ENCODE measurements at regions not wholly inside any gene's neighbourhood (a gene's known extent, or its start where the extent isn't known, plus 50 kb on each side); places are given as distances from the start of the nearest gene placed in this dataset.

- DNase-seq, result no peak
- Mint-ChIP-seq H3K27ac (no peak overlapping the region), H3K4me1 (no peaks in the 10 kb centered on the region), H3K4me3 (no peak overlapping the region), H3K27me3 (no peaks in the 10 kb centered on the region), H3K36me3 (no peaks in the 10 kb centered on the region), H3K9me3 (no peaks in the 10 kb centered on the region)
- CTCF ChIA-PET, result no interaction called here
Observed at GRCh38 chr14:51333901-51334521, 94.0 kb downstream of the TMX1 start.

DNA sequence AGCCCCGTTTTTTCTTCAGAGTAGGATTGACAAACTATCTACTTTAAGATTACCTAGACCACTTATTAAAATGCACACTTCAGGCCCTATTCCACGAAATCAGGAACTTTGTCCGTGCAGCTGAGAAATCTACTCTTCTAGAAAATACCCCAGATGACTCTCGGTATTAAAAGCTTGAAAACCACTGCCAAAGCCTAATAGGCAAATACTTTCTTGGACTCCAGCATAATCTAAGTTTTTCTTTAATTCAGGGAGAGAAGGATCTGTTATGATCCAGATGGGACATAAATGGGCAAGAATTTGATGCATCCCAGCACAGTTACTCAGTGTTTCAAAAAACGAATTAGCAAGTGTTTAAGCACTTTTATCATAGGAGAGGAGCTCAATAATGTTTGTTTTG, 94.5 kb downstream of the TMX1 start:
- H3K9me3 Mint-ChIP-seq, result no peaks in the 10 kb centered on the region
- no peaks in the 10 kb centered on the region for H3K36me3 Mint-ChIP-seq
- no peaks in the 10 kb centered on the region for H3K4me1 Mint-ChIP-seq
- CTCF ChIA-PET, result no interaction called here
- no peaks in the 10 kb centered on the region for H3K27me3 Mint-ChIP-seq
- no peak overlapping the region for H3K27ac Mint-ChIP-seq
- H3K4me3 Mint-ChIP-seq, result no peak overlapping the region
- no peak for DNase-seq

- Mint-ChIP-seq H3K4me3 (no peak overlapping the region), H3K27me3 (no peaks in the 10 kb centered on the region), H3K9me3 (no peaks in the 10 kb centered on the region), H3K36me3 (no peaks in the 10 kb centered on the region), H3K4me1 (no peaks in the 10 kb centered on the region), H3K27ac (no peak overlapping the region)
- CTCF ChIA-PET, result no interaction called here
- DNase-seq, result no peak
Observed at GRCh38 chr14:51335531-51335930, 95.5 kb downstream of the TMX1 start.

GRCh38 chr14:51335961-51336723, 96.1 kb downstream of the TMX1 start:
- no peaks in the 10 kb centered on the region for H3K36me3 Mint-ChIP-seq
- H3K9me3 Mint-ChIP-seq, result no peaks in the 10 kb centered on the region
- no peaks in the 10 kb centered on the region for H3K27me3 Mint-ChIP-seq
- no peaks in the 10 kb centered on the region for H3K4me1 Mint-ChIP-seq
- CTCF ChIA-PET, result no interaction called here
- no peak overlapping the region for H3K4me3 Mint-ChIP-seq
- no peak overlapping the region for H3K27ac Mint-ChIP-seq
- DNase-seq, result no peak

- no peaks in the 10 kb centered on the region for H3K4me1 Mint-ChIP-seq
Observed at GRCh38 chr14:51336734-51337133, 96.7 kb downstream of the TMX1 start.

DNA sequence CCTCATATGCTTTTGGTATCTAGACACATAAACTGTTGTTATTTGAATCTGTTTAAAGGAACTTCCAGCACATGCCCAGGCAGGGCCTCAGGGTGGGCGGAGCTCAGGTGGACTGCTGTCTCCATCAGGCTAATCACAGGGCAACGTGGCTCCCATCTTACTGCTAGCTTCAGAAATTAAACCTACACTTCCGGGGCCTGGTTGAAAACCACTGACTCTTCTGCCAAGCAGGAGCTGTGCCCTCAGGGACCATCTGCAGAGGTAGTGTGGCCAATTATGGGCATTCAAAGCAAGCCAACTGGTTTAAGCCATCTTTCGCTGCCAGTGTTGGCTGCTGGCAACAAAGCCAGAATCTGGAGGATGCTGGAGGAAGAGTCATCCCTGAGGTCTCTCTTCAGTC, 97.5 kb downstream of the TMX1 start:
- Mint-ChIP-seq H3K4me1 (no peaks in the 10 kb centered on the region), H3K4me3 (no peak overlapping the region), H3K27ac (no peak overlapping the region), H3K9me3 (no peaks in the 10 kb centered on the region), H3K36me3 (no peaks in the 10 kb centered on the region), H3K27me3 (no peaks in the 10 kb centered on the region)
- DNase-seq, result no peak
- CTCF ChIA-PET, result no interaction called here

More at GRCh38 chr14:51336734-51337133, 96.7 kb downstream of the TMX1 start:
- no peaks in the 10 kb centered on the region for H3K36me3 Mint-ChIP-seq
- H3K9me3 Mint-ChIP-seq, result no peaks in the 10 kb centered on the region
- H3K27ac Mint-ChIP-seq, result no peak overlapping the region
- DNase-seq, result no peak
- CTCF ChIA-PET, result no interaction called here
- no peaks in the 10 kb centered on the region for H3K27me3 Mint-ChIP-seq
- H3K4me3 Mint-ChIP-seq, result no peak overlapping the region

GRCh38 chr14:51341338-51341737, 101.3 kb downstream of the TMX1 start:
- no peak overlapping the region for H3K4me3 Mint-ChIP-seq
- H3K9me3 Mint-ChIP-seq, result peaks cover 5% of the 10 kb centered on the region
- no peaks in the 10 kb centered on the region for H3K27me3 Mint-ChIP-seq
- CTCF ChIA-PET, result no interaction called here
- H3K27ac Mint-ChIP-seq, result no peak overlapping the region
- H3K4me1 Mint-ChIP-seq, result no peaks in the 10 kb centered on the region
- no peaks in the 10 kb centered on the region for H3K36me3 Mint-ChIP-seq
- DNase-seq, result no peak

DNA sequence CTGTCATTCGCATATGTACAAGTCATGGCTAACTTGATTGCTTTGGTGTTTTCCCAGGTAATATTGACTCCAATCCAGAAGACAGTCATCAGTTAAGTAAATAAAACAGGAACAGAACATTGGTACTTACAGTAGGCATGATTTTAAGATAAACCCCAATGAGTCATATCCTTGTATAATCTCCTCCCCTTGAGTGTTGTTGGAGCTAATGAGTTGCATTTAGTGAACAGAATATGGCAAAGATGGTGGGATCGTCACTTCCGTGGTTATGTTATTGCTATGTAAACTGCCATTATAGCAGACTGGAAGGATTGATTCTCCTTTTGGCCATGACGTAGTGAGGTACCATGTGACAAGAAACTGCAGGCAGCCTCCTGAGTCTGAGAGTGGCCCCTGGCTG, 102.2 kb downstream of the TMX1 start:
- no peak for DNase-seq
- CTCF ChIA-PET, result no interaction called here
- Mint-ChIP-seq H3K4me1 (no peaks in the 10 kb centered on the region), H3K27me3 (no peaks in the 10 kb centered on the region), H3K9me3 (peaks cover 5% of the 10 kb centered on the region), H3K27ac (no peak overlapping the region), H3K36me3 (no peaks in the 10 kb centered on the region), H3K4me3 (no peak overlapping the region)

GRCh38 chr14:51351997-51352396, 112.0 kb downstream of the TMX1 start:
- Mint-ChIP-seq H3K27ac (no peak overlapping the region), H3K4me1 (no peaks in the 10 kb centered on the region)
- CTCF ChIA-PET, result no interaction called here

GRCh38 chr14:51353901-51354300, 113.9 kb downstream of the TMX1 start:
- no peaks in the 10 kb centered on the region for H3K4me1 Mint-ChIP-seq
- no peaks in the 10 kb centered on the region for H3K9me3 Mint-ChIP-seq
- no peak for DNase-seq
- H3K36me3 Mint-ChIP-seq, result no peaks in the 10 kb centered on the region
- H3K27ac Mint-ChIP-seq, result no peak overlapping the region
- no peak overlapping the region for H3K4me3 Mint-ChIP-seq
- H3K27me3 Mint-ChIP-seq, result no peaks in the 10 kb centered on the region
- CTCF ChIA-PET, result no interaction called here

More at GRCh38 chr14:51351997-51352396, 112.0 kb downstream of the TMX1 start:
- Mint-ChIP-seq H3K36me3 (no peaks in the 10 kb centered on the region), H3K4me3 (no peak overlapping the region), H3K9me3 (peaks cover 2% of the 10 kb centered on the region), H3K27me3 (no peaks in the 10 kb centered on the region)
- DNase-seq, result no peak

- Mint-ChIP-seq H3K36me3 (no peaks in the 10 kb centered on the region), H3K27ac (no peak overlapping the region), H3K27me3 (no peaks in the 10 kb centered on the region), H3K4me3 (no peak overlapping the region), H3K9me3 (no peaks in the 10 kb centered on the region), H3K4me1 (no peaks in the 10 kb centered on the region)
- CTCF ChIA-PET, result no interaction called here
- no peak for DNase-seq
Observed at GRCh38 chr14:51354846-51355245, 114.8 kb downstream of the TMX1 start.

DNA sequence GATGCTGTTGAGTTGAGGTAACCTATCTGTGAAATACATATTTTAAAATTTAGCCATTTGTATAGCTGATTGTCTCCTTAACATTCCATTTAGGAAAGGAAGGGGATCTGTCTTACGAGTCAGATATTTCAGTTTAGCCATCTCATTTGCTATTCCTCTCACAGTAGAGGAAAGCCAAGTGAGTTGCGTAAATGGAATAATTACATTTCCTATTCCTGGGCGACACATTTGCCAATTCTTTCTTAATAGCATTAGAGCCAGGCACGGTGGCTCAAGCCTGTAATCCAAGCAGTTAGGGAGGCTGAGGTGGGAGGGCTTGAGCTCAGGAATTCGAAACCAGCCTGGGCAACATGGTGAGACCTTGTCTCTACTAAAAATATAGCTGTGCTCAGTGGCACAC, 116.3 kb downstream of the TMX1 start:
- Mint-ChIP-seq H3K4me3 (no peak overlapping the region), H3K27ac (no peak overlapping the region), H3K9me3 (no peaks in the 10 kb centered on the region), H3K4me1 (no peaks in the 10 kb centered on the region), H3K36me3 (no peaks in the 10 kb centered on the region), H3K27me3 (no peaks in the 10 kb centered on the region)
- DNase-seq, result no peak
- CTCF ChIA-PET, result no interaction called here

GRCh38 chr14:51357250-51357649, 117.2 kb downstream of the TMX1 start:
- Mint-ChIP-seq H3K36me3 (no peaks in the 10 kb centered on the region), H3K4me1 (no peaks in the 10 kb centered on the region), H3K4me3 (no peak overlapping the region), H3K27me3 (no peaks in the 10 kb centered on the region), H3K27ac (no peak overlapping the region), H3K9me3 (no peaks in the 10 kb centered on the region)
- CTCF ChIA-PET, result no interaction called here
- DNase-seq, result no peak

- Mint-ChIP-seq H3K27ac (no peak overlapping the region), H3K36me3 (no peaks in the 10 kb centered on the region)
Observed at GRCh38 chr14:51360592-51360991, 120.5 kb downstream of the TMX1 start.

DNA sequence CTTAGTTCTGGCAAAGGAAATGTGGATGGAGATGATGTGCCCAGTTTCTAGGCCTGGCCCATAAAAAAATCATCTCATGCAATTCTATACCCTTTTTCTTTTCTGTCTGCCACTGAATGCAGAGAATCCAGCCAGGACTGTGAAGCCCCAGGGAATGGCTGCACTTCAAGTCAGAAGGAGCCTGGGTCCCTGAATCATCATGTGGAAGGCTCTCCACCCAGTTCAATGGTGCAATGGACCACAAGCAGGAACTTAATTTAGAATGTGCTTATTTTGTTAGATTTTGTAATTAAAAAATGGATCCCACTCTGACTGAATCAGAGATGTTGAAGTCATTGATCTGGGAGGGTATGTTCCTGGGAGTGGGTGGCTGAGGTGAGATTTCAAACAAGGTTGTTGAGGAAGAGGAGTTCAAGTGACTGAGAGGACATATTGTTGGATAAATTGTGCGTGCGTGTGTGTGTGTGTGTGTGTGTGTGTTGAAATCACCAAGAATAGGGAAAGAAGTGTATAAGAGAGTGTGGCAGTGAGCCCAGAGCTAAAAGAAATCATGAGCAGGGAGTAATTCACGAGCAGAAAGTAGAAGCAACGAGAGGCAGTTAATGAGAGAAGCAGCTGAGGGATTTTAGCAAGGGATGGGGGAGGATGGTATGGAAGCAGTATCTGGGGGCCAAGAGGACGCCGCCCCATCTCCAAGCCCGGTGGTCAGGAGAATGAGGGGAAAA, 125.4 kb downstream of the TMX1 start:
- no peaks in the 10 kb centered on the region for H3K36me3 Mint-ChIP-seq
- CTCF ChIA-PET, result no interaction called here
- no peak overlapping the region for H3K27ac Mint-ChIP-seq
- no peak overlapping the region for H3K4me3 Mint-ChIP-seq
- H3K9me3 Mint-ChIP-seq, result no peaks in the 10 kb centered on the region
- no peaks in the 10 kb centered on the region for H3K27me3 Mint-ChIP-seq
- no peak for DNase-seq
- H3K4me1 Mint-ChIP-seq, result no peaks in the 10 kb centered on the region

More at GRCh38 chr14:51360592-51360991, 120.5 kb downstream of the TMX1 start:
- no peak for DNase-seq
- CTCF ChIA-PET, result no interaction called here
- H3K4me3 Mint-ChIP-seq, result no peak overlapping the region
- no peaks in the 10 kb centered on the region for H3K9me3 Mint-ChIP-seq
- H3K27me3 Mint-ChIP-seq, result no peaks in the 10 kb centered on the region
- no peaks in the 10 kb centered on the region for H3K4me1 Mint-ChIP-seq
